MM.1S (cell line): ENCODE measurements at regions not wholly inside any gene's neighbourhood (a gene's known extent, or its start where the extent isn't known, plus 50 kb on each side); places are given as distances from the start of the nearest gene placed in this dataset.

Source experiments
- DNase-seq: peaks from one replicate; pipeline ENCODE4 v3.0.0-alpha.2; 2015
- H2AFZ ChIP-seq: fragments of 300-600 bp; sonication (generic); 2 replicates; pipeline ENCODE4 v1.6.0; 2016; ENCODE audit warnings: antibody characterized with exemption, low read length
- H3F3A ChIP-seq: fragments of 300-600 bp; sonication (generic); 2 replicates; pipeline ENCODE4 v1.6.1; 2016; ENCODE audit warnings: mild to moderate bottlenecking, antibody characterized with exemption, low read length, moderate library complexity, mixed read lengths; ENCODE audit not compliant: insufficient read depth
- H3K27ac ChIP-seq: fragments of 300-600 bp; sonication (generic); 2 replicates; pipeline ENCODE4 v1.5.1; 2016; ENCODE audit warnings: mild to moderate bottlenecking, low read length
- H3K27me3 ChIP-seq: fragments of 300-600 bp; sonication (generic); replicated peaks from 2 replicates; pipeline ENCODE4 v1.6.0; 2016; ENCODE audit warnings: low read length; ENCODE audit not compliant: insufficient read depth
- H3K36me3 ChIP-seq: fragments of 300-600 bp; sonication (generic); replicated peaks from 2 replicates; pipeline ENCODE4 v1.6.1; 2016; ENCODE audit warnings: mild to moderate bottlenecking, low read length, mixed read lengths; ENCODE audit not compliant: insufficient read depth
- H3K4me1 ChIP-seq: fragments of 300-600 bp; sonication (generic); 2 replicates; pipeline ENCODE4 v1.6.1; 2016; ENCODE audit warnings: low read length, mixed read lengths
- H3K4me2 ChIP-seq: fragments of 300-600 bp; sonication (generic); 2 replicates; pipeline ENCODE4 v1.6.0; 2016; ENCODE audit warnings: low read depth, low read length
- H3K4me3 ChIP-seq: fragments of 300-600 bp; sonication (generic); 2 replicates; pipeline ENCODE4 v1.5.1; 2016; ENCODE audit warnings: low read length, mixed read lengths
- H3K79me2 ChIP-seq: fragments of 300-600 bp; sonication (generic); 2 replicates; pipeline ENCODE4 v1.6.1; 2016; ENCODE audit warnings: mixed run types, low read length, mixed read lengths
- H3K9ac ChIP-seq: fragments of 300-600 bp; sonication (generic); 2 replicates; pipeline ENCODE4 v1.6.1; 2016; ENCODE audit warnings: low read length, mixed read lengths
- H3K9me2 ChIP-seq: fragments of 300-600 bp; sonication (generic); replicated peaks from 2 replicates; pipeline ENCODE4 v1.6.1; 2016; ENCODE audit warnings: mild to moderate bottlenecking, low read length, mixed read lengths; ENCODE audit not compliant: insufficient read depth
- H3K9me3 ChIP-seq: fragments of 300-600 bp; sonication (generic); replicated peaks from 2 replicates; pipeline ENCODE4 v1.6.1; 2016; ENCODE audit warnings: mild to moderate bottlenecking, low read length, mixed read lengths; ENCODE audit not compliant: insufficient read depth
- H4K20me1 ChIP-seq: fragments of 300-600 bp; sonication (generic); 2 replicates; pipeline ENCODE4 v1.6.1; 2016; ENCODE audit warnings: mild to moderate bottlenecking, low read length, moderate library complexity, mixed read lengths; ENCODE audit not compliant: insufficient read depth
- CTCF ChIP-seq: fragments of 300-600 bp; sonication (generic); IDR thresholded peaks from 2 replicates; pipeline ENCODE4 v1.5.1; 2016; ENCODE audit warnings: antibody characterized with exemption, low read length, mixed read lengths
- EZH2 ChIP-seq: fragments of 300-600 bp; sonication (generic); optimal IDR thresholded peaks from 2 replicates; pipeline ENCODE3; 2017; ENCODE audit warnings: low read depth, mild to moderate bottlenecking, antibody characterized with exemption, low read length, mixed read lengths
- EZH2phosphoT487 ChIP-seq: fragments of 300-600 bp; sonication (generic); IDR thresholded peaks from 2 replicates; pipeline ENCODE4 v1.6.1; 2018; ENCODE audit warnings: antibody characterized with exemption, low read length

- Histone ChIP-seq H3K79me2 (no peaks in the 10 kb centered on the region), H3K27me3 (no peaks in the 10 kb centered on the region), H3K9me3 (no peaks in the 10 kb centered on the region), H3K4me1 (no peaks in the 10 kb centered on the region), H3F3A (no peaks in the 10 kb centered on the region), H3K4me3 (no peak overlapping the region), H3K4me2 (no peak overlapping the region), H2AFZ (no peak overlapping the region), H3K27ac (no peak overlapping the region), H3K9ac (no peak overlapping the region), H3K9me2 (no peaks in the 10 kb centered on the region), H3K36me3 (no peaks in the 10 kb centered on the region), H4K20me1 (no peaks in the 10 kb centered on the region)
- TF ChIP-seq EZH2 = no peak
- TF ChIP-seq EZH2phosphoT487 = no peak
- TF ChIP-seq CTCF = no peak
- DNase-seq = no peak
Measured at GRCh38 chr12:107600581-107601144, 84.9 kb upstream of the PWP1 start.

DNA sequence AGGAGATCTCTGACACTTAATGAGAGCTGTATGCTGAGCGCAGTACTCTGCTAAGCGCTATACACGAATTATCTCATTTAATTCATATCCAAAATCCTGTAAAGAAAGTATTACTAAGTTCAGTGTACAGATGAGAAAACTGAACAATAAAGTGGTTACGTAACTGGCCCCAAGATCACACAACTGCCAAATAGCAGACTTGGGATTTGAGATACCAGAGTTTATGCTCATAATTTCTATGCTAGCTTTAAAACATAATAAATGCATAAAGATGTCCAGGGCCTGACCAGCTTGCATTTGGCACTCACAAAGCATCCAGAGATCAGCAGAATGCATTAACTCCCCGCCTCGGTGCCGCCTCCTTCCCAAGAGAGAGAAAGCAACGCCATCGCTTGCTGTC, 83.2 kb upstream of the PWP1 start:
- Histone ChIP-seq H3K9me3 (no peaks in the 10 kb centered on the region), H3K79me2 (no peaks in the 10 kb centered on the region), H3K27ac (no peak overlapping the region), H3K36me3 (no peaks in the 10 kb centered on the region), H3K9ac (no peak overlapping the region), H3K4me1 (no peaks in the 10 kb centered on the region), H3K27me3 (no peaks in the 10 kb centered on the region), H3F3A (no peaks in the 10 kb centered on the region), H4K20me1 (no peaks in the 10 kb centered on the region), H3K4me3 (no peak overlapping the region), H2AFZ (no peak overlapping the region), H3K4me2 (no peak overlapping the region), H3K9me2 (no peaks in the 10 kb centered on the region)
- TF ChIP-seq EZH2phosphoT487 (no peak), EZH2 (no peak), CTCF (no peak)
- DNase-seq = no peak

DNA sequence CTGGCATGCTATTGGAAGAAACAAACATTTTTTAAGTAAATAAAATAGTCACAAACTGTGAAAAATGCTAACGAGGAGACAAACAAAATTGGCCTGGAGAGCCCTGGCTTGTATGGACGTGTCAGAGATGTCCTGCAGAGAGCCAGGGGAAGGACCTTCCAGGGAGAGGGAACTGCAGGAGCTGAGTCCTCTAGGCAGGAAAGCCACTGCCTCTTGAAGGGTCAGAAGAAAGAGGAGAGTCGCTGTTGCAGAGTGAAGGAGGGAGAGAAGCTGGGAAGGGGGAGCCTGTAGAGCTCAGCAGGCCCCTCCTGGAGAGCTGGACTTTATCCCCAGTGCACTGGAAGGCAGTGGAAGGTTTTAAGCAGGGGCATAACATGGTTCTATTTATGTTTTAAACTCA, 80.3 kb upstream of the PWP1 start:
- Histone ChIP-seq H3K27ac (no peak overlapping the region), H3K9me2 (no peaks in the 10 kb centered on the region), H3K4me2 (no peak overlapping the region), H3K79me2 (no peaks in the 10 kb centered on the region), H3K36me3 (no peaks in the 10 kb centered on the region), H3K4me3 (no peak overlapping the region), H2AFZ (no peak overlapping the region), H3K27me3 (no peaks in the 10 kb centered on the region), H3K4me1 (no peaks in the 10 kb centered on the region), H4K20me1 (no peaks in the 10 kb centered on the region), H3F3A (no peaks in the 10 kb centered on the region), H3K9me3 (no peaks in the 10 kb centered on the region), H3K9ac (no peak overlapping the region)
- TF ChIP-seq EZH2phosphoT487 (no peak), CTCF (no peak), EZH2 (no peak)
- DNase-seq = no peak
